Left ventricle myocardium superior (tissue), 1 donor: ENCODE measurements at regions not wholly inside any gene's neighbourhood (a gene's known extent, or its start where the extent isn't known, plus 50 kb on each side); places are given as distances from the start of the nearest gene placed in this dataset.

Source experiments
- ATAC-seq: fragments of 200-7000 bp; cut with Tn5 transposase; one replicate; pipeline ENCODE4 v1.9.1; 2020; ENCODE audit warnings: mild to moderate bottlenecking, moderate library complexity
- DNase-seq: peaks from one replicate; pipeline ENCODE4 v3.0.0-alpha.2; 2020
- intact Hi-C: fragments of 100-400 bp; cut with micrococcal nuclease; formaldehyde crosslinking; loops from one replicate; pipeline ENCODE4 v1.11.0; 2022
- donor health status: DM: no; HTN: yes; CAD: no; lungs with severe emphysema.

DNA sequence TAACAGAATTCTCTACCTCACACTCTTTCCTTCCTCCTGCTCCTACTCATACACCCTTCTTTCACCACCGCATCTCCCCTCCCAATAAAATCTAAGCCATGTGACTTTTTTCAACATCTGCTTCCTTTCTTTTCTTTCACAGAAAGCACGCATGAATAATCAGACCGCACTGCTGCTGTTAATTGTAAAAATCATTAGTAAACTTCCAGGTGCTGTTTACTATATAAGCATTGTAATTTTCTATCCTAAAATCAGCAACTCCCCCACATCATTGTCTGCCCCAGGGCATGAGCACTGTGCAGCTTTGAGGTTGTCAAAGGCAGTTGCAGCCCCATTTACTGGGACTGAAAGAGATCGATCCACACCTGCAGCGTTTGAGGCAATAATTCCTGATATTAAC lies 782.6 kb upstream of the ID2 start:
- intact Hi-C loops = no loop called here
- DNase-seq = no peak
- ATAC-seq = no peak

DNA sequence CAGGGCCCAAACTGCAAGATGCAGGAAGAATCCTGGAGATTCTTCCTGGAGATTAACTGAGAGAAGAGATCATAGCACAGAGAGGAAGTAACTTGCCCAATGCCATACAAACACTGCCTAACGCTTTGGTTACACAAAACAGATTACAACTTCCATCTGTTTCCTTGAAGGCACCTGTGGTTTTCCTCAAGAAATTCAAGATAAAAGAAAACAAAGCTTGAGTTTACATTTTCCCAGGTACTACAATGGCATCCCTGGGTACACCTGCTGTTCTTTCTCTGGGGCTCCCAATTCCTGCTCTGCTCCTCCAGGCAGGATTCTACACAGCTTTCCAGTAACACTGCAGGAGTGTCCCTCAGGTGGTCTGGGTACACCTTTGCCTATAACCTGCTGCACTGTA lies 781.9 kb upstream of the ID2 start:
- DNase-seq (no peak), ATAC-seq (no peak)
- intact Hi-C loops = no loop called here

DNA sequence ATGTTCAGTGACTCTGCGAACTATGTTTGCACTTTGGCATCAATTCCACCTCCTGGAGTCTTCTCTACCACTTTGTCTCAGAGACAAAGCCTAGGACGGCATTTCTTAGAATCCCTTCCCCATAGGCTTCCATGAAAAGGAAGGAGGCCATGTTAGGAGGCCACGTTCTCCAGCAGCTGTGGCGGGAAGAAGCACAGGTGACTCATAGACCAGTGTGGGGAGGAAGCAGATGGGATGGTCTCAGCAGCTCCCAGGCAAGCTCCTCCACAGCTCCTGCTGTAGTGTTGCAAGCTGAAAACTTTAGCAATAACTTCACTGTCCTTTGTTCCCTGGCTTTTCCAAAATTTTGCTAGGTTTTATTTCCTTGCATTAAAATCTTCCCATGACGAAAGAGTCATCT lies 781.3 kb upstream of the ID2 start:
- intact Hi-C loops = no loop called here
- no peak for ATAC-seq

DNA sequence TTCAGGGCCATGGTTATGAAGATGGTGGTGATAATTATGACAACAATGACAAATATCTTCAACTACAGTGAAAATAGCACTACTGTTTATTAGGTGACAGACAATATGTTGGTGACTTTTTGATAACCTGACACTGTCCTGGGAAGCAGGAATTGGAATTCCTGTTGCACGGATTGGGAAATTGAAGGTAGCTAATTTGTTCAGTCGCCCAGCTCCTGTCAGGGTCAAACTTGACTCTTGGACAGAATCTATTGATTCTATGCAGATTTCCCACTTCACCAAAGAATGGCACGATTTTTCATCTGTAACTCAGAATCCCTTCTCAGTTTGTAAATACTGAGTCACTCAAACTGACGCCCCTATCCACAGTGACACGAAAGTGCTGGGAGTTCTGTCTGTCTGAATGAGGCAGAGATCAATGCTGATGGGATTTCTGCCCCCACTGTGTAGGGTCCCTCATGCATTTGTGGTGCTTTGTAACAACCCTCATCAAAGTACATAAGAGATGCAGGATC lies 779.5 kb upstream of the ID2 start:
- DNase-seq (no peak), ATAC-seq (no peak)
- intact Hi-C loops = no loop called here

More for the DNA sequence above, 781.3 kb upstream of the ID2 start:
- DNase-seq = no peak

DNA sequence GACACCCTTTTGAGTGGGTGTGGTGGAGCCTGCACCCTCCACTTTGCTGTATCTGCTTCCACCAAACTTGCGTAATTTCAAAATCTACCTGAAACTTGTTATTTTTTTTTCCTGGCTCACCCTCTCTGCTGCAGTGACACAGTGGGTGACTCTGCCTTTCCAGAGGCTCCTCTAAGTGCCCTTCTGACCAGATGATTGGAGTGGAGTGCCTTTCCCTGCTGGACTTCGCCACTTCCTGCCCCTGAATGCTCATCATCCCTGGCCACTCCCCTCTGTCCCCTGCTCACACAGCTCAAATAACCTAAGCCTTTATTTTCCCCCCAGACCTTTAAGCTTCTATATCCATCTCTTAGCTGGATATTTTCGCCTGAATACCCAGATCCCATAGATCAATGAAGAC lies 777.5 kb upstream of the ID2 start:
- intact Hi-C loops = no loop called here
- ATAC-seq (no peak), DNase-seq (no peak)

DNA sequence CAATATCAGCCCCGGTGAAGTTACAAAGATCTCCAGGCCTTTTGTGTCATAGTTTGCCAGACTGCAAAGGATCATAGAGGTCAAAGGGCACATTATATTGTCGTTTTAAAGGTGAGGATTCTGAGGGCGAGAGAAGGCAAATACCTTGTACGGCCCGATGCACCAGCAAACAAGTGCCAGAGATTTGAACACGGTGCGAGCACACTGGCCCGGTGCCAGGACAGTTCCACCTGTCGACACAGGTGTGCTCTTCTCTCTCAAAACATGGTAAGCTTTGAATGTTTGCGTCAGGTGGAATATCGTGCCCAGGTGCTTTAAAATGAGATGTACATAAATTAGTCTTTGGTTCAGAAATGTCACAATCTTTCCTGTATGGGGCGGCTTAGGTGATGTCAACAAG lies 776.1 kb upstream of the ID2 start:
- intact Hi-C loops = no loop called here
- no peak for ATAC-seq
- no peak for DNase-seq

DNA sequence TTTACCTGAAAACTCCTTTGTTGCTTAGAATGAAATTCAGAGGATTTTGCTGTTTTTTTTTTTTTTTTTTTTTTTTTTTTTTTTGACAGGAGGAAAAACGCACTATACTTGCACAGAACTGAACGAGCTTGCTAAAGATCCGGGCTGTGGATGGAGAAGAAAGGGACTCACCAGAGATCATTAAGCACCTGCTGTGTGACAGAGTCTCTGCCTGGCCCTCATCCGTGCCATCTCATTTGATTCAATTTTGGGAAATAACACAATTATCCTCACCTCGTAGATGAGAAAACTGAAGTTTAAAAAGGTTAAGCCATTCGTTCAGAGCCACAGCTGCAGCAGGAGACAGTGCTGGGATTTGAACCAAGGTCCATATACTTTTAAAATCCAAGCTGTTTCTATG lies 775.4 kb upstream of the ID2 start:
- intact Hi-C loops = no loop called here

DNA sequence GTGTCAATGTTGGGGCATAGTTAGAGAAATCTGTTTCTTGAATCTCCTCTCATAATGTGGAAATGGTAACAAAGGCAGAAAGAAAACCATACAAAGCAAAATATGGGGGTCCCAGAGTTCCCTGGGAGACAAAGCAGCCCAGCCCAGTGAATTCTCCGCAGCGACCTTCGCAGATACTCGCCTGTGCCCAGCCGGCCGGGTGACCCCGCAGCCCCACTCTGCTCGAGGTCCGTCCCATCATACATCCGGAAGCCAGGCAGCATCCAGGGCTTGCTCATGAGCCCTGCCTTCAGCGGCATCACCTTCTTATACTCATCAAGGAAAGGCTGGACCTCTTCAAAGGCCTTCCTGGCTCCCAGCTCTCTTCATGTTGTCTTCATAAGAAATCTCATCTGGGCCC lies 774.8 kb upstream of the ID2 start:
- intact Hi-C loops = no loop called here
- ATAC-seq (no peak), DNase-seq (no peak)

More for the DNA sequence above, 775.4 kb upstream of the ID2 start:
- ATAC-seq (no peak), DNase-seq (no peak)

DNA sequence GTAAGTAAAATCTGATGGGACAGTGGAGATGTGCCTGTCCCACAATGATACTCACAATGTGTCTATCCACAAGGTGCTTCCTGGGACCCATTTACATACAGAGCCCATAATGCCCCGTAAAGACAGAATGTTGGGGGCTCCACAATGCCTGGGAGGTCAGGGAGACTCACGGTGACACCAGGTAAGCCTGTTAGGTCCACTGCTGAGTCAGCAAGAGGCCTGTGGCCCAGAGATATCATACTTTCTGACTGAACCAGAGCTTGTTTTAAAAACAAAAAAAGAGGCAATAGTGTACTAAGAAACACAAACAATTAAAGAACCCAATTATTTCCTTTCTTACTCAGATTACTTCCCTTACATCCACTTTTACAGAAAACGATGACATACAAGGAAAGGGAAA lies 771.1 kb upstream of the ID2 start:
- ATAC-seq (no peak), DNase-seq (no peak)
- intact Hi-C loops = no loop called here

DNA sequence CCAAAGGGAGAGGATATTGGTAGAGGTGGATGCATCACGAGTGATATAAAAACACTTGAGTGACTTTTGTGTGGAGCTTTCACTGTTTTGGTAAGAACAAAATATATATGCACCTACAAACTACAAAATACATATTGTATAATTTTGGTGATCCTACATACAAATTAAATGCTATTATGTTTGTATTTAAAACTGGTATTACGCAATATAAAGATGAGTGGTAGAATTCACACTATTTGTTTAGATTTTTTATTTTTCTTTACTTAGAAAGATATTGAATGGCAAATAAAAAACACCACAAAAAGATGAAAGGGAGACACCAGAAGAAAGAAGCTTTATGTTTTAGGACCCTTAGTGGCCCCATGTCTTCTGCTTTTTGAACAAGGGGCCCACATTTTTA lies 770.7 kb upstream of the ID2 start:
- DNase-seq (no peak), ATAC-seq (no peak)
- intact Hi-C loops = no loop called here

DNA sequence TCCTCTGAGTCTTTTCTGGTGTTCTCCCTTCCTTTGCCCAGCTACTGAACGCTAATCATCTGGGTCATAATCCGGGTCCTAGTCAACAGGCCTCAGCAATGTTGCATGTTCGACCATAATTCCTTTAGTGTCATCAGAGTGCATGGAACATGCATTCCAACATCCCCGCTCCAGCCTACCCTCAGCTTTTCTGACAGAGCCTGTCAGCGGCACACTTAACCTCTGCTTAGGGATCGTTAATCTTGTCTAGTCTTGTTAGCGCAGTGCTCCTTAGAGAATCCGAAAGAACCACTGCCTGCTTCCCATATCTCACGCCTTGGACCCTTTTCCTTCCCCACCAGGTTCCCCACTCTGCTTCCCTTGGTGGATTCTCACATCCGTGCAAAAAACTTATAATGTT lies 767.9 kb upstream of the ID2 start:
- ATAC-seq (no peak), DNase-seq (no peak)
- intact Hi-C loops = no loop called here

DNA sequence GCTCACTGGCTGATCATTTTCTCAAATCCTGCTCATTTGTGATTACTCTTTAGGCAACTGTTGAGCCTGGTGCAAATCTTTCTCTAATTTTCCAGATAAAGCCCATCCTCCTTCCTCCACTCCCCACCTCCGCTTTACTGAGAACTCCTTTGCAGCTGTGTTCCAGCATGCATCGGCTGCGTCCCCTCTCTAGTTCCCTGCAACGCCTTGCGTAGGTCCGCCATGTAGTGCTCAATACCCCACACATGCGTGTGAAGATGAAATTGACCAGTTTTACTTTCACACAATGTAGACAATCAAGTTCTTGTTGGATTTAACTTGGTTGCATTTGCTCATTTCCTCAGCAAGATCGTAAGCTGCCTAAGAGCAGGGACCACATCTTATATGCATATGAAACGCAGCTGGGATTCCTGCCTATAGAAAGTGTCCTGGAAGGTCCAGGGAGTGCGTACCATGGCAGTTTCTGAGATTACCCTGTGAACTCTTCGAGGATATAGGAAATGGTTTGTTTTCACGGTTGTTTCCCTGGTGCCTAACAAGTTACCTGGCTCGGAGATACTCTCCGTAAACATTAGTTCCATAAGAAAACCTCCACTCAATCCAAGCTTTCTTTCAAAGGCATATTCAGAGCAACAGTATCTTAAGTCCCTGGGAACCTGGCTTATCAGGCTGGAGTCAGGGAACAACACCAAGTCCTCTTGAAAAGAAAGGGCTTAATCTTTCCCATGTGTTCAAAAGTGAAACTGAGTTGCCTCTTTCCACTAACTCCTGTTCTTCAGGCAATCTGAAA lies 766.4 kb upstream of the ID2 start:
- intact Hi-C loops = no loop called here
- peak; percentile 42 for ATAC-seq
- no peak for DNase-seq

DNA sequence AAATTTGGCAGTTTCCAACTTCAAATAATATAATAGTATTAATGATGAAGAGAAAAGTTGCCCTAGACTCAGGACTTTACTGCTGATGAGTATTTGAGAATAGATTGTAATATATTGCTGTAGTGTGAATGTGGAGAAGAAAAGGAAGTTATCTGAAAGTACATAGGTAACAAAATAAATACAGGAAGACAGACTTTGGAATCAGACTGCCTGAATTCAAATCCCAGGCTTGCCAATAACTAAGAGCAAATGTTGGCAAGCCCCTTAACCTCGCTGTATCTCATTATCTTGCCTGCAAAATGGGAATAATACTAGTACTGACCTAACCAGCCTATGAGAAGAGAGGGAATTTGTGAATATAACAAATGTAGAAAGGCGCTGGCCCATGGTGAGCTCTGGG lies 765.2 kb upstream of the ID2 start:
- DNase-seq (no peak), ATAC-seq (no peak)
- intact Hi-C loops = no loop called here

DNA sequence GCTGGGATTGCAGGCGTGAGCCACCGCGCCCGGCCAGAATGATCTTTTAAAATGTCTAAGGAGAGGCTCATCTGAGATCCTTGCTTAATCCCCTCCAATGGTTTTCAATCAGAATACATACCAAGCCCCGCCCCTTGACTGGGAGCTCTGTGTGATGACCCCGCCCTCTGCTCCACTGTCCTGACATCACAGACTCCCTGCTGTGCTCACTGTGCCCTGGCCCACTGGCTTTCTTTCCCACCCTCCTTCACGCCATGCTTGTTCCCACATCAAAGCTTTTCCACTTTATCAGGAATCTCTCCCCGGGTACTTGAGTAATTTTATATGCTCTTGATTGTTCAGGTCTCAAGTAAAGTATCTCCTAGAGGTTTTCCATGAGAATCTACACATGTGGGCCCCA lies 762.3 kb upstream of the ID2 start:
- intact Hi-C loops = no loop called here
- ATAC-seq = no peak
- DNase-seq = no peak

DNA sequence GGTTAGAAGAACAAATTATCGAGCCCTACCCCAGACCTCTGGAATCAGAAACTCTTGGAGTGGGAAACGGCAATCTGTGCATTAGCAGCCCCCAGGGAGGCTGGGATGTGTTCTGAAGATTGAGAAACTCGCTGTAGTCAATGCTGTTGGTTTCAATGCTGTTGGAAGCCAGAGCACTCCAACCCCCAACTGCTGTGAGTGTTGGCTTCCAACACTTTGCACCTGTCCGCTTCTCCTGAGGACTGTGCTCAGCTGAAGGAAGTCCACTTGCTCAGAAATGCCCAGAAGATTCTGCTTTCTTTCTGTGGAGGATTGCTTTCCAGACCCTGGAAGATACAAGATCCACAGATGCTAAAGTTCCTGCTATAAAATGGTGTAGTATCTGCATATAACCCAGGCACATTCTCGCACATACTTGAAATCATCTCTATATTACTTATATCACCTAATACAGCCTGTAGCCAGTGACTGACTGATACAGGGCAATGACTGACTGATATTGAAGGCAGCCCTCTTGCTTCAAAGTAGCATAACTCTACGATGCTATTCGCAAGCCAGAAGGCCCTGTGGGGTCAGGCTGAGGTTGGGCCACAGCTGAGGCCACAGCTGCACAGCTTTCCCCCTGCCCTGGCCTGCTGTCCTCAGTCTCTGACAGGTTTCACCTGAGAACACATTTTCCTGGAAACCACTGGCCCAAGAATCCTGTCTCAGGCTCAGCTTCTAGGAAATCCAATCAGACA lies 757.7 kb upstream of the ID2 start:
- ATAC-seq (no peak), DNase-seq (no peak)
- intact Hi-C loops = no loop called here

DNA sequence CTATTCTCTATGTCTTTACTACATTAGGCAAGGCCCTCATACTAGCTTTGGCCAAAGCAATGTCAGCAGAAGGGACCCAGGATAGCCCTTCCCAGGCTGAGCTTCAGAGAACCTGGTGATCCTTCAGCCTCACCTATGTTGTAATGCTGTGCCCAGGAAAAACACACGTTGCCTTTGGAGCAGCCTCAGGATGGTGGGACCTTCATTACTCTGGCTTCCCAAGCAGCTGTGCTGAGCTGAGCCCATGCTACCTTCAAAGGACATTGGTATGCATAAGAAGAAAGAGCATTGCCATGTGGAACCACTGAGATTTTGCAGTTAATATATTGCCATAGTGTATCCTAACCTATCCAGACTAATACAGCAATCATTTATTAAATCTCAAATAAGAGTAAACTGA lies 756.4 kb upstream of the ID2 start:
- no peak for DNase-seq
- no peak for ATAC-seq
- intact Hi-C loops = no loop called here

DNA sequence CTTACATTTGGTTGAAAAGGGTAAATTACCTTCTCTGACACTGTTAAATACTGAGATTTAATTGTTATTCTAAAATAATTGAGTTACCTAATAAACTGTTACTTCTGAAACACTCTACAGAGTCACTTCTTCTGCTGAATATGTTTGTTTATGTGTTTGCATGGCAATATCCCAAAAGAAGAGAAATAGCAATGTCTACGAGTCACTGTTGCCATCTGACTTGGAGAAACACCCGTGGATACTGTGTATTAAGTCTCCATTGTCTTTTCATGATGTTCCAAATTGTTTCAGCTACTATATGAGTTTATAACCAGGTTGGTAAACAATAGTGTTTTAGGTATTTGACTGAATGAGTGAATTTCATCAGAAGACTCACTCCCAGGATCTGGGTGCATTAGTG lies 754.2 kb upstream of the ID2 start:
- intact Hi-C loops = no loop called here
- ATAC-seq (no peak), DNase-seq (no peak)

DNA sequence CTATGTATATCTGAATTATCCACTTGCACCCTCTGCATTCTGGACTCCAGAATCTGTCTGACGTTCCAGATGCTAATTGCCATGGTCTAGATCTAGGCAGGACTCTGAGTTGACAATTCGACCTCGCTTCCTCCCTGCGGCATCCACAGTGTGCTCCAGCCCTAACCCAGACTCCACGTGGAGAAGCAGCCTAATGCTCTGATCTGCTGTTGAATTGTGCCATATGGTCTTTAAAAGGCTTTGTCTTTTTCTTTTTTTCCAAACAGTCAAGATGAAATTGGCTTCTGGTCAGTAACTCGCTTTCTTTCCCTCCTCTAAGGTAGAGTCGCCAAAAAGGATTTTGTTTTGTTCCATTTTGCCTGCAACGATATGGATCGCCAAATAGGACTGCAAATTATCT lies 752.6 kb upstream of the ID2 start:
- ATAC-seq = no peak
- no peak for DNase-seq
- intact Hi-C loops = no loop called here

DNA sequence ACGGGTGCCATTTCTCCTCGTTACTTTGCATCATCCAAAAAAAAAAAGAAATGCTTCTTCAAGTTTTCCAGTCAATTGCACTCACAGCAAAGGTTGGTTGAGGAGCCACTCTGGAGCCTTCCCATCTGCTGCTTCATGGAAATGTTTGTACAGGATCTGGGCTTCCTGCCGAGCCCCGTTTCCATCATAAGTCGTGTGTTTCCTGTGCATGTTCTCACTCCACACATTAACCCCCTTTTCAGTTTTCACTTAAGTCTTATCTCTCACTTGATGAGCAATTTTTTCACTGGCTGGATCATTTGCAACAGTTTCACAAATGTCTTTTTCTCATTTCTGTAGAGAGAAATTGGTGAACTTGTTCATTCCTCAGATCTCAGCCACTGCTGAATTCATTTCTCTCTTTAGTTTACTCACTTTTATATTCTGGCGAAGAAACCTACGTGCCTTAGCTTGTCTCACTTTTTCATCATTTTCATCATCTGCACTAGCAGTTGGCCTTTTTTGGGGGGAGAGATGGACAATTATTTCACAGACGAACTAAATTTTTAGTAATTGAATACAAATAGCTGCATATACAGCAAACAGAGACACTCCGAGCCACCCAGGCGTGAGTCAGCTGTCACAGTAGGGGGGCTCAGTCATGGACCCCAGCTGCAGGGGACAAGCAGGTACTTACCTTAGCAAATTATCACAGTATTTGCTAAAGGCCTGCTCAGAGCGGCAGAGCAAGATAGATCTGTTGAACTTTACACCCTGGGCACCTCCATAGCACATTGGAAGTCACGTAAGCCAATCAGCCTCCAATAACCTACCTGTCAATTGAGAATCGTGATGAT lies 750.8 kb upstream of the ID2 start:
- intact Hi-C loops = no loop called here

DNA sequence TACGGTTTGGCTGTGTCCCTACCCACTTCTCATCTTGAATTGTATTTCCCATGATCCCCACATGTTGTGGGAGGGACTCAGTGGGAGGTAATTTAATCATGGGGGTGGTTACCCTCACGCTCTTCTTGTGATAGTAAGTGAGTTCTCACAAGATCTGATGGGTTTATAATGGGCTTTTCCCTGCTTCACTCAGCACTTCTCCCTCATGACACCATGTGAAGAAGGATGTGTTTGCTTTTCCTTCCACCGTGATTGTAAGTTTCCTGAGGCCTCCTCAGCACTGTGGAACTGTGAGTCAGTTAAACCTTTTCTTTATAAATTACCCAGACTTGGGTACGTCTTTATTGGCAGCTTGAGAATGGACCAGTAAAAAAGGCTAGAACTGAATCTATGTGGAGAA lies 750.0 kb upstream of the ID2 start:
- intact Hi-C loops = no loop called here
- DNase-seq = no peak
- no peak for ATAC-seq

More for the DNA sequence above, 750.8 kb upstream of the ID2 start:
- ATAC-seq (peak; percentile 69), DNase-seq (peak; percentile 58)
